Left hindlimb (tissue), 1 donor: ENCODE measurements at regions not wholly inside any gene's neighbourhood (a gene's known extent, or its start where the extent isn't known, plus 50 kb on each side); places are given as distances from the start of the nearest gene placed in this dataset.
"Not testable (repeated sequence)": the region's sequence is repeated elsewhere in the genome, so short reads cannot be mapped to it uniquely, and the experiment has no call there.

ENCODE experiments used
- DNase-seq: peaks from one replicate; pipeline ENCODE4 v3.0.0-alpha.2; 2018

GRCh38 chr21:25531538-25532250 lies 75.6 kb downstream of the MRPL39 start:
- DNase-seq: not testable (repeated sequence)

GRCh38 chr21:25528515-25528914 lies 78.8 kb downstream of the MRPL39 start:
- DNase-seq: no peak

GRCh38 chr21:25518491-25518911 lies 88.8 kb downstream of the MRPL39 start:
- DNase-seq: no peak

DNA sequence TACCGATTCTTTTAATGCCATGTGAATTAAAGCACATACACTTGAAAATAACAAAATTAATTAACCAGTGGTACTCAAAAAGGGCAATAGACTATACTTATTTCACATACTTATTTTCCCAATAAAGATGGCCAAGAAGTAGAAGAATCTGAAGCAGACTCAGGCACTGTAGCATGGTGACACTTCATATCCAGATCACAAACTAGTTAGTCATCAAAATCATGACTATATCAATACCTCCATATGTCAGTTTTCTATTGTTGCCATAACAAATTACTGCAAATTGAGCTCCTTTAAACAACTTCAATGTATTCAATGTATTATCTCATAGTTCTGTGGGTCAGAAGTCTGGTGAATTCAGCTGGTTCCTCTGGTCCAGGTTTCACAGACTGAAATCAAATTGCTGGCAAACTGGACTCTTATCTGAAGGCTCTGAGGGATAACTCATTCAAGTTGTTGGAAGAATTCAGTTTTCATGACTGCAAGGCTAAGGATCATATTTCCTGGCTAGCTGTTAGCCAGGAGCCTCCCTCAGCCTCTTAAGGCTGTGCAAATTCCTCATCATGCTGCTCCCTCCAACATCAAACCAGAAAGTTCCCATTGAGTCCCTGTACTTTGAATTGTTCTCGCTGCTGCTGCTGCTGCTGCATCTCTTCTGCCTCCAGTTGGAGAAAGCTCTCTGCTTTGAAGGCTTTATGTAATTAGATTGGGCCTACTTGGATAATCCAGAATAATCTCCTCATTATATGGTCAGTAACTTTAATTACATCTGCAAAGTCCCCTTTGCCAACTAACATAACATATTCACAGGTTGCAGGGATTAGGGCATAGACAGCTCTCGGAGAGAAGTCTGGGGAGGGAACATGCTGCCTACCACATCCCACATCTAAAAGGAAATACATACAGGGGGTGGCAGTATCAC lies 91.5 kb downstream of the MRPL39 start:
- no peak for DNase-seq

- no peak for DNase-seq
Measured at GRCh38 chr21:25513810-25514209, 93.5 kb downstream of the MRPL39 start.

- no peak for DNase-seq
Measured at GRCh38 chr21:25512095-25513081, 94.9 kb downstream of the MRPL39 start.

DNA sequence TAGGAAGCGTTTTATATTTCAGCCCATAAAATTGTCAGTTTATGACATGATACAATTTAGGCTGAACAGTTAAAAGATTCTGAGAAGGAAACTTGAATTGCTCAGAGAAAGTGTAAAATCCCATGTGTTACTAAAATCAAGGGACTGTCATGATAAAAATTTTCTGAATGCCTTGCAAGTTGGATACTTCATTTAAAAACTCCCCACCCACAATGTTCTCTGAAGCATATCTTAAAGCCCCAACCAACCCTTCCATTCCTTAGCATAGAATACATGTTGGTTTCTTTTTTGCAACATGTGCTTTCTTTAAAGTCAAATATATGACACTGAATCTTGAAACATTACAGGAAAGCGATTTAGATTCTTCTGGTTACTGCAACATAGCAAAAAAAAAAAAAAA lies 97.4 kb downstream of the MRPL39 start:
- no peak for DNase-seq

GRCh38 chr21:25508364-25508763 lies 98.9 kb downstream of the MRPL39 start:
- DNase-seq: no peak

GRCh38 chr21:25507522-25507921 lies 99.8 kb downstream of the MRPL39 start:
- no peak for DNase-seq

- no peak for DNase-seq
Measured at GRCh38 chr21:25506887-25507286, 100.4 kb downstream of the MRPL39 start.

- DNase-seq: no peak
Measured at GRCh38 chr21:25506261-25506660, 101.0 kb downstream of the MRPL39 start.

GRCh38 chr21:25503981-25504380 lies 103.3 kb downstream of the MRPL39 start:
- no peak for DNase-seq

GRCh38 chr21:25501996-25502665 lies 105.2 kb downstream of the MRPL39 start:
- no peak for DNase-seq

DNA sequence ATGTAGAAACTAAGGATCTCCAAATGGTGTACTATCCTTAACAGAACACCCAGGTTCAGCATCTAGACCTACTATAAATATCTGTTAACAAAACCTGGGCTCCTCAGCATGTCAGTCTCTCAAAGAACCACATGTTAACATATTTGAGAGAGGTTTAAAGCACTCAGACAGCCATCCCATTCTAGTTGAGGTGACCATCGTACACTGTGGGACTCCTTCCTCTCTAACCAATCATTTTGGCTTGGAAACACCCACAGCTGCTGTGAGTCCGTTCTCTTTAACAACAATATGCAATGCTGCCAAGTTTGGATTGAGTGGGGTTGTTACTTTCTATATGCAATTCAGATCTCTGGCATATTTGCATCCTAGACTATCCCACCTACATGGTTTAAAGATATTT lies 105.8 kb downstream of the MRPL39 start:
- no peak for DNase-seq

DNA sequence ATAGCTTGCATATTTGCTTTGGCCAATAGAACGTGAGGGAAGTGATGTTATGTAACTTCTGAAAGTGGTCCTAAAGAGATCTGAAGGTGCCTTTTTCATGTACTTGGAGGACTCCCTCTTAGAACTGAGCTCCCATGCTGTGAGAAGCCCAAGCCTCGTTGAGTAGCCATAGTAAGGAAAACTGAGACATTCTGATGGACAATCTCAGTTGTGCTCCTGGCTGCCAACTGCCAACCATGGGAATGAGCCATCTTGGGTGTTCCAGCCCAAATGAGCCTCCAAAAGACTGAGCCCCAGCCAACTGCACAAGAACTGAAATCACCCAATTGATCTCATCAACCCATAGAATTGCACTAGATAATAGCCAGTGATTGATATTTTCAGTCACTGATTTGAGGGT lies 106.7 kb downstream of the MRPL39 start:
- DNase-seq: no peak

DNA sequence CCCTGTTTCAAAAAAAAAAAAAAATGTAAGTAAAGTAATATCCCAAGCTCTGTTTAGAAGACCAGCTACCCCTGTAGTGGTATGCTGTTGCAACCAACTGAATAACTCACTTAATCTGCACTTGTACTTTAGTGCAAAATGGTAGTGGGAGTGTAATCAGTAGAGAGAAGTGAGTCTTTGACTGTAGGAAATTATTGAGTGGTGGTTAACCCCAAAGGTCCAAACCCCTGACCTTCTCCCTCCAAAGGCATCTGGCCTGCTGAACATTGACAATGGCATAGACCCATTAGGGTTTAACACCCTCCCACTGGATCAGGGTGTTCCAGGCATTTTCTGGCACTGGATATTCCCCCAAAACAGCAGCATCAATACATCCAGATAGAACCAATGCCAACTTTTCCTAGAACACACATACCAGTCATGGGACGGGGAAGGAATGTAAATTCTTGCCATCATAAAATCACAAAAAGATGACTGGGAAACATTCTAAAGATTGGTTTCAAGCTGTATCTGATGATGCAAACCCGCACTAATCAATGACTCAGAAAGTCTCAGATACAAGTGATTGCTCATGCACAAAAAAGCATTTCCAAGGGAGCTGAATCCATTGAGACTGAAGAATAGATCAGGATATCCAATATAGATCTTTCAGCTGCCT lies 110.3 kb downstream of the MRPL39 start:
- no peak for DNase-seq

DNA sequence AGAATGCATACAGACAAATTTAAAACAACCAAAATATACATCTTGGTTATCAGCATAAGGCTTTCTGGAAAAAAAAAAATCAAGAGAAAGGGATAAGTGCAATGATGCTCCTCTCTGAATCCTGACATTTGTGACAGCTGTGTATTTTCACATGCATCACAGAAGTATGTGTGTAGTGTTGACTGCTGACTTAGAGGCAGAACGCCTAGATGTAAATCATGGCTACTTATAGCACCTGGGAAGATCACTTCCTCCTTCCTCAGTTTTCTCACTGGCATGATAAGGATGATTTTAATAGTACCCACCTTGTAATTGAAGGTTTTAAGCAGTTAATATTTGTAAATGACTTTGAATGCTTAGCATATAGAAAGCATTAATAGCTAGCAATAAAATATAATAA lies 112.5 kb downstream of the MRPL39 start:
- DNase-seq: no peak

- no peak for DNase-seq
Measured at GRCh38 chr21:25493722-25494121, 113.6 kb downstream of the MRPL39 start.

GRCh38 chr21:25491267-25491666 lies 116.0 kb downstream of the MRPL39 start:
- no peak for DNase-seq

DNA sequence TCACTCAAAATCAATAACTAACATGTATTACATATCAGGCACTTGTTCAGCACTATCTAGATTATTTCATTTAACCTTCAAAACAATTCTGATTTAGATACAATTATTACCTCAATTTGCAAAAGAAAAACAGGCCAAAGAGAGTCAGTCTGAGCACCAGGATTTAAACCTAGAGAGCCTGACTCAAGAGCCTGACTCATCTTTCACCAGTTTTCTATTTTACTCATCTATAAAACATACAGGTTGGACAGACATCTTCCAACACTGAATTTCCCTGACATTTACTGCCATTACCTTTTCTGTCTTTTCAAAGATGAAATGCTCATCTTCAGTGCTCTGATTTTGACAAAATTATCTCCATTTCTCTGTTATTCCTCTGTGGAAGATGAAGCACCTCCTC lies 116.5 kb downstream of the MRPL39 start:
- DNase-seq: no peak

- no peak for DNase-seq
Measured at GRCh38 chr21:25489673-25490072, 117.6 kb downstream of the MRPL39 start.
